ENCODE measurements at regions not wholly inside any gene's neighbourhood (a gene's known extent, or its start where the extent isn't known, plus 50 kb on each side); places are given as distances from the start of the nearest gene placed in this dataset.

DNA sequence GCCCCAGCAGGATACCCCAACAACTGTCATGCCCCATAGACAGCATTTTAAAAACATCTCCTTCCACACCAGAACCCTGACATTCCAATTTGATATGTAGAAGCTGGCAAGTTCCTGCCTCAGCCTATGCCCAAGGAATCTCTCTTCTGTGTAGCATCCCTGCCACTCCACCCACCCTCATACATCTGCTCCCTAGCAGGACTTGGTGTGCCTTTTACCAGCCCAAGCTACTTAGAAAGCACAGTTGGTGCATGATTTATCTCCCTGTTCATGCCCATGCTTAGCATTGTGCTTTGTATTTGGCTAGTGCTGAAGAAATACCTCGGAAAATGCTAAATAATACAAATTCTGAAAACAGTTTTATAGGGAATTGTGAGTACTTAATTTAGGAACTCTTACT, 236.9 kb upstream of the HES1 start:
- TF ChIP-seq, protein P1, sequence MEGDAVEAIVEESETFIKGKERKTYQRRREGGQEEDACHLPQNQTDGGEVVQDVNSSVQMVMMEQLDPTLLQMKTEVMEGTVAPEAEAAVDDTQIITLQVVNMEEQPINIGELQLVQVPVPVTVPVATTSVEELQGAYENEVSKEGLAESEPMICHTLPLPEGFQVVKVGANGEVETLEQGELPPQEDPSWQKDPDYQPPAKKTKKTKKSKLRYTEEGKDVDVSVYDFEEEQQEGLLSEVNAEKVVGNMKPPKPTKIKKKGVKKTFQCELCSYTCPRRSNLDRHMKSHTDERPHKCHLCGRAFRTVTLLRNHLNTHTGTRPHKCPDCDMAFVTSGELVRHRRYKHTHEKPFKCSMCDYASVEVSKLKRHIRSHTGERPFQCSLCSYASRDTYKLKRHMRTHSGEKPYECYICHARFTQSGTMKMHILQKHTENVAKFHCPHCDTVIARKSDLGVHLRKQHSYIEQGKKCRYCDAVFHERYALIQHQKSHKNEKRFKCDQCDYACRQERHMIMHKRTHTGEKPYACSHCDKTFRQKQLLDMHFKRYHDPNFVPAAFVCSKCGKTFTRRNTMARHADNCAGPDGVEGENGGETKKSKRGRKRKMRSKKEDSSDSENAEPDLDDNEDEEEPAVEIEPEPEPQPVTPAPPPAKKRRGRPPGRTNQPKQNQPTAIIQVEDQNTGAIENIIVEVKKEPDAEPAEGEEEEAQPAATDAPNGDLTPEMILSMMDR (IDR thresholded peaks at IDR 0.05 in 8 of 11, conservative IDR thresholded peaks at IDR 0.05 in 3 of 11) = no peak
- no peak for TF ChIP-seq POLR2A (IDR thresholded peaks at IDR 0.05)
